Islet precursor cell (in vitro differentiated cells): ENCODE measurements at regions not wholly inside any gene's neighbourhood (a gene's known extent, or its start where the extent isn't known, plus 50 kb on each side); places are given as distances from the start of the nearest gene placed in this dataset.
"Not testable (repeated sequence)": the region's sequence is repeated elsewhere in the genome, so short reads cannot be mapped to it uniquely, and the experiment has no call there.

Experiments
- DNase-seq: peaks from one replicate; pipeline ENCODE4 v3.0.0-alpha.2; 2018

GRCh38 chr13:54912367-54912766 is 1883.8 kb downstream of the OLFM4 start:
- no peak for DNase-seq

DNA sequence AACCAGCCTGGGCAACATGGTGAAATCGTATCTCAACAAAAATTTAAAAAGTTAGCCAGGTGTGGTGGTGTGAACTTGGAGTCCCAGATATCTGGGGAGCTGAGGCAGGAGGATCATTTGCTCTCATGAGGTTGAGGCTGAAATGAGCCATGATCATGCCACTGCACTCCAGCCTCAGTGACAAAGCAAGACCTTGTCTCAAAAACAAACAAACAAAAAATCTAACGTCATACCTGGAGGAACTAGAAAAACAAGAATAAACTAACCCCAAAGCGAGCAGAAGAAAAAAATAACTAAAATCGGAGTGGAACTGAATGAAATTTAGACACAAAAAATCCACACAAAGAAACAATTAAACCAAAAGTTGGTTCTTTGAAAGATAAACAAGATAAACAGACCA is 1885.1 kb downstream of the OLFM4 start:
- no peak for DNase-seq

- DNase-seq, result no peak
Measured at GRCh38 chr13:54927538-54927937, 1898.9 kb downstream of the OLFM4 start.

- no peak for DNase-seq
Measured at GRCh38 chr13:54928071-54928470, 1899.5 kb downstream of the OLFM4 start.

GRCh38 chr13:54934121-54934520 is 1905.5 kb downstream of the OLFM4 start:
- no peak for DNase-seq

- DNase-seq, result no peak
Measured at GRCh38 chr13:54945973-54946372, 1917.4 kb downstream of the OLFM4 start.

- DNase-seq, result no peak
Measured at GRCh38 chr13:54949735-54950134, 1921.1 kb downstream of the OLFM4 start.

- DNase-seq, result no peak
Measured at GRCh38 chr13:54950546-54950945, 1921.9 kb downstream of the OLFM4 start.

- DNase-seq, result no peak
Measured at GRCh38 chr13:54953786-54954185, 1925.2 kb downstream of the OLFM4 start.

DNA sequence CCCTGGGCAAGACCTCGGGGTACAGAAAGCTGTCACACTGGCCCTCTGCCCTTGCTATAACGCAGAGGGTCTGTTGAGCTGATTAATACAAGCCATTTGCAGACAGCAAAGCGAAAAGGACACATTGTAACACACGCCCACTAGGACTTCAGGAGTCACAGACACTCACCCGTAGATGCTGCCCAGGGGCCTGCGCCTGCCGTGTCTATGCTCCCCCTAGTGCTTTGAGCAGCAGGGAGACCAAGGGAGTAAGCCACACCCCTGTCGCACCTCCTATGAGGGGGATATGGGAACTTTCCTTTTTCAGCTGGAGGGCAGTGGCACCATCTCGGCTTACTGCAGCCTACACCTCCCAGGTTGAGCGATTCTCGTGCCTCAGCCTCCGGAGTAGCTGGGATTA is 1930.2 kb downstream of the OLFM4 start:
- DNase-seq, result no peak

- DNase-seq, result no peak
Measured at GRCh38 chr13:54965881-54966280, 1937.3 kb downstream of the OLFM4 start.

- no peak for DNase-seq
Measured at GRCh38 chr13:54972838-54973237, 1944.2 kb downstream of the OLFM4 start.

GRCh38 chr13:54975676-54976075 is 1947.1 kb downstream of the OLFM4 start:
- no peak for DNase-seq

GRCh38 chr13:54980651-54981050 is 1952.0 kb downstream of the OLFM4 start:
- no peak for DNase-seq

DNA sequence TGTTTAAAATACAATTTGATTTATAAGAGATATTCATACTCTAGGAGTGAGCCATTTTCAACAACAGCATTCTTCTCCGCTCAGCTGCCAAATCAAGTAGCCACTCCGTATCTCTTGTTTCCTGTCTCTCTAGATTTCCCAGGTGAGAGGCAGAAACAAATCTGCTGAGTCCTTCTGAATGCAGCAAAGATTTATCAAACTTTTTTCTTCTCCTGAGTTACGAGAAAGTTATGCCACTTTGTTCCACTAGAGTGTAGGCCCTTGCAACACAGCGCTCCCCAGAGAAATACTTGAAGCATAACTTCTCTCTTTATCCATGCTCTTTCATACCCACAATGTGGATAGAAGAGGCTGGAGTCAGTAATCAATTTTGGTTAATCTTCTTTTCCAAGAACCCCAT is 1960.8 kb downstream of the OLFM4 start:
- no peak for DNase-seq

DNA sequence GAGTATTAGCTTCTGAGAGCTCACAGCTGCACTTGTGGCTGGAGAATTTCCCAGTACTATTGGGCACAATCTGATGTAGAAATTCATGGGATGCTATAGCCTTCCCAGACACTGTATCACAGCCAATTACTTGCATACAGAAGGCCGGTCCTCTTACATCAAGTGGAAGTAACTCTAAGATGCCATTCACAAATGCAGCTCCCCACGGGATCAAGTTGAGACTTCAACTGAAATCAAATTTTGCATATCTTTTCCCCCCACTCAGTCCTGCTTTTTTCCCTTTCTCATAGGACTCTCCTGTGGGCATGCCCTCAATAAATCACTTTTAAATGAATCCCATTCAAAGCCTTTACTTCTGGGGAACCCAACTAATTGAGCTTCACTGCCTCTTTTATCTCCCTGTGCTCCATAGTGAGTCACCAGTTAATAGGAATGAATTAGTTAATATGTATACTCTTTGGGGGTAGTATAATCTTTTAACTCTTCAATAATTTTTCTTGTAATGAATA is 1970.8 kb downstream of the OLFM4 start:
- no peak for DNase-seq

DNA sequence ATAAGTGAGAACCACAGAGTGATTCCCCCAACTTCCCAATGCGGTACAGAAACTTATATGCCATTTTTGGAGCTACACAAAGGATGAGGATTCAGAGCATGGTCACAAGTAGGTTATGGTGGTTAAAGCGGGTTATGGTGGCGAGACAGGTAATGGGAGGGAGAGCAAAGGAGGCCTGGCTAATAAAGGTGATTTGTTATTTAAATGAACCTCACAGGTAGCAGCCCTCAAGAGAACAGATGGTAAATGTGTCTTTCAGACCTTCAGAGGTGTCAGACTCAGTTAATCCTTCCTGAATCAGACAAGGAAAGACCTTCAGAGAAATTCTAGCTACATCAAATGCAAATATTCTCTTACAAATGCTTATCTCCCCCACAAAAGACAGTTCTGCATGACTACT is 1971.4 kb downstream of the OLFM4 start:
- no peak for DNase-seq

- DNase-seq, result no peak
Measured at GRCh38 chr13:55000844-55001243, 1972.2 kb downstream of the OLFM4 start.

DNA sequence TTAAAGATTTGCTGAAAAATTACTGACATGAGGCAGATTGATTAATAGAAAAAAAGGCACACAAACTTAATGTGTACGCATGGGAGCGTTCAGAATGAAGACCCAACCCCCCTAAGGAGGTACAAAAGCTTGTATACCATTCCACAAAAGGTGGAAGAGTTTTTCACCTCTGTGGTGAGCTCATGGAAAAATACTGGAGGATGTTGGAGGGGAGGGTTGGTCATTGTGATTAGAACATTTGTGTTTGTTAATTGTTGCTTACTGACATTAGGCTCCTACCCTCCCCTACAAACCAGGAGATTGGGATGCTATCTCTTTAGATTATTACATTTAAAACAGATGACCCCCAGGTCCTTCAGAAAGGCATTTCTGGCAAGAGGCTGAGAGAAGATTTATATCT is 1973.3 kb downstream of the OLFM4 start:
- DNase-seq, result no peak

DNA sequence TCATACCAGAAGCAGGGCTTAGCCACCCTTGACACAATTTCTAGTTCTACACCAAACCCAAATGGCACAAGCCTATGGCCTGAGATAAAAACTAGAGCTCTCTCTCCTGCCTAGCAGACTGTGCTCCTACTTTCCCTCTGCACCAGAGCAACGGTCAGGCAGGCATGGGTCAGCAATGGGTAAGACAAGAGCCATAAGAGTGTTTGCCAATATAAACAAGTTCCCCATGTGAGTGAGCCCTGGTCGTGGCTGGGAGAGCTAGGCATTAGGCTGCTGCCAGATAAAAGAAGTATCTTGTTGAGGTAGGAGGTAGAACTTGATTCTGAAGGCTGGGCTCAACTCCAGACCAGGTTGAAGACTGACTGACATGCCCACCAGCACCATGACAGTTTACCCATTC is 1979.1 kb downstream of the OLFM4 start:
- no peak for DNase-seq

DNA sequence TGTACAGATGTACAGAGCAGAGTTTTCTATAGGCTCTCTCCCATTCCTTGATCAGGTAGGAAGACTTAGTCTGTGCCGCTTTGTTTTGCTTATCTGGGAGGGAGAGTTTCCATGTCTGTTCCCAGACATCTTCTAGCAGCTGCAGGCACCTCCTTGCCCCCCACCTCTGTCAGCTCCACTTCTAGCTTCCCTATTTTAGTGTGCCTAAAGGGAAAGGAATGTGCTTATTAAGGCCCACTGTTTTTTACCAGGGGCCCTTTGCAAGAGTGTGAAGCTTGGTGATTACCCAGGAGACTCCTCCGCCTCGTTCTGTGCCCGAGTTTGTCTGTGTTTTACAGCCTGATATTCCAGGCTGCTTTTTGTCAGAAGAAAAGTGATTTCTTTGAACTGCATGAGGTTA is 1984.4 kb downstream of the OLFM4 start:
- peak; percentile 60 for DNase-seq

DNA sequence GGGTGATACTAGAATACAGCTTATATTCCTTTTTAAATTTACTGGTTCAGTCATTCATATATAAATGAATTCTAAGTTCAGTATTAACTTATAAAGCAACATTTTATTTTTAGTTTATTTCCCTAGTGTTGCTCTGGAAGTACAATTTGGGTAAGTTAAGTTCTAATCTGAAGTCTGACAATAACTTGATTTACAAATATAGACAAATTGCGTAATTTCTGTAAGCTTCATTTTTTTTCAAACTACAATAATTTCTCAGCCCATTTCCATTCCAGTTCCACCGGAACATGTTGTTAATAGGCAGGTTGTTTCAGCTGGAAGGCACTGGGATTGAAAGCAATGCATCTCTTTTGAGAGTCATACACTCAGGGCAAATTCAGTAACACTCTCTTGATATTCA is 2000.7 kb downstream of the OLFM4 start:
- no peak for DNase-seq

GRCh38 chr13:55038230-55038629 is 2009.6 kb downstream of the OLFM4 start:
- no peak for DNase-seq

GRCh38 chr13:55053891-55054550 is 2025.4 kb downstream of the OLFM4 start:
- not testable (repeated sequence) for DNase-seq

GRCh38 chr13:55055666-55056065 is 2027.1 kb downstream of the OLFM4 start:
- not testable (repeated sequence) for DNase-seq
